Stimulated activated naive B cell treated with anti-CD40 and anti-IgM and Interleukin-4, amounts not matched to agents 10 μg/mL and 1 μg/mL and 100 μg/mL, for 72 hours (primary cell): ENCODE measurements at regions not wholly inside any gene's neighbourhood (a gene's known extent, or its start where the extent isn't known, plus 50 kb on each side); places are given as distances from the start of the nearest gene placed in this dataset.
"Not testable (repeated sequence)": the region's sequence is repeated elsewhere in the genome, so short reads cannot be mapped to it uniquely, and the experiment has no call there.

Experiments used
- ATAC-seq, 2 donors: fragments of 150-1000 bp; cut with Tn5 transposase; replicated peaks; 2 replicates each; pipeline ENCODE4 v1.10.0; 2021; ENCODE audit warnings: moderate library complexity in 1 of 2
- DNase-seq: peaks from one replicate; pipeline ENCODE4 v3.0.0; 2021
- H3K27ac Mint-ChIP-seq: one replicate; pipeline ENCODE4 v1.8.0; 2022; ENCODE audit warnings: mild to moderate bottlenecking, mixed read lengths
- H3K27me3 Mint-ChIP-seq, 2 donors: one replicate each; pipeline ENCODE4 v1.8.0; 2022; ENCODE audit warnings: mixed read lengths in 2 of 2
- H3K36me3 Mint-ChIP-seq, 2 donors: one replicate each; pipeline ENCODE4 v1.8.0; 2022; ENCODE audit warnings: mixed read lengths in 2 of 2, mild to moderate bottlenecking in 1 of 2
- H3K4me1 Mint-ChIP-seq, 2 donors: one replicate each; pipeline ENCODE4 v1.8.0; 2022; ENCODE audit warnings: mixed read lengths in 2 of 2, mild to moderate bottlenecking in 1 of 2
- H3K4me3 Mint-ChIP-seq, 2 donors: one replicate each; pipeline ENCODE4 v1.8.0; 2022; ENCODE audit warnings: mild to moderate bottlenecking in 2 of 2, mixed read lengths in 2 of 2, moderate library complexity in 1 of 2
- H3K9me3 Mint-ChIP-seq, 2 donors: one replicate each; pipeline ENCODE4 v1.8.0; 2022; ENCODE audit warnings: mixed read lengths in 2 of 2, mild to moderate bottlenecking in 1 of 2

DNA sequence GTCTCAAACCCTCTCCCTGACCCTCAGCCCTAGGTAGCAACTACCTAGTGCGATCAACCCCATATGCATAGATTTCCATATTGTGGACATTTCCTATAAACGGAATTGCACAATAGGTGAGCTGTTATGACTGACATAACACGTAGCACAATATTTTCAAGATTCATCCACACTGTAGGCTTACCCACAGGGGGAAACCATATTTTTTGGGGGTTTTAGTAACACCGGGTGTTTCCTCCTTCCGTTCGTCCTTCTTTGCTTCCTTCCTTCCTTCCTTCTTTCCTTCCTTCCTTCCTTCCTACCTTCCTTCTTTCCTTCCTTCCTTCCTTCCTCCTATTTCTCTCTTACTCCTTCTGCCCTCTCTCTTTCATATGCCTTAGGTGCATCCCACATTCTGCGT, 524.2 kb downstream of the CWH43 start:
- ATAC-seq, H3K4me3 Mint-ChIP-seq, DNase-seq, H3K4me1 Mint-ChIP-seq, H3K27me3 Mint-ChIP-seq, H3K27ac Mint-ChIP-seq, H3K36me3 Mint-ChIP-seq: not testable (repeated sequence)
- peaks cover 29 to 35% of the 10 kb centered on the region in 2 donors for H3K9me3 Mint-ChIP-seq

DNA sequence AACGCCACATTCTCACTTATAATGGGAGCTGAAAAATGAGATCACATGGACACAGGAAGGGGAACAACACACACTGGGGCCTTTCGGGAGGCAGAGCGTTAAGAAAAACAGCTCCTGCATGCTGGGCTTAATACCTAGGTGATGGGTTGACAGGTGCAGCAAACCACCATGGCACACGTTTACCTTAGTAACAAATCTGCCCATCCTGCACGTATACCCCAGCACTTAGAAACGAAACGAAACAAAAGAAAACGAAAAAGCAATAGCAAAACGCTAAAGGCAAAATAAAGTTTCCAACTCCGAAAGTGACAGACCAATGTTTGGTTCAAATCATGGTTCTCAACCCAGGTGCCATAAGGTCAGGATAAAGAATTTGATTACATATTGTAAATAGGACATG, 525.3 kb downstream of the CWH43 start:
- DNase-seq, H3K4me3 Mint-ChIP-seq, H3K27ac Mint-ChIP-seq, H3K36me3 Mint-ChIP-seq, ATAC-seq, H3K4me1 Mint-ChIP-seq, H3K27me3 Mint-ChIP-seq: not testable (repeated sequence)
- peaks cover 38 to 45% of the 10 kb centered on the region in 2 donors for H3K9me3 Mint-ChIP-seq

DNA sequence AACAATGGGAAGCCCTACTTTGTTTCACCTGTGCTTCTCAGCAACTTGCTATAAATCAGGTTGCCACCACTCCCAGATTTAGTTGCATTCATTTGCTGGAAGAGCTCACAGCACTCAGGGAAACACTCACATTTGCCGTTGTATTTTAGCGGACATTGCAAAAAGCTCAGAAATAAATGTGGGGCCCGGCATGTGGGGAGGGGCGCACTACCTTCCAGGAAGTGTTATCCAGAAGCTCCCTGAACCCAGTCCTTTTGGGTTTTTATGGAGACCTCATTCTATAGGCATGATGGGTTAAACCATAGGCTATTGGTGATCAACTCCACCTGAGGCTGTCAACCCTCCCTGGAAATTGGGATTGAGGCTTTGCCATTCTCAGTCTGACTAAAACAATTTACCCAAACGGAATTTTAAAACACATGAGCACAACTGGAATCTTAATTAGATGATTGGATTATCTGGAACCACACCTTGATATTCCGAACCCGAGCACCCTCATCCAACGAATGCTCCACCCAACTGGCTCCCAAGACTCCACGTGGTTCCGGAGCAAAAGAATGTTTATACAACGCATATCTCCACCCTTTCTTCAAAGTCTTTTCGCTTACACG, 525.9 kb downstream of the CWH43 start:
- not testable (repeated sequence) for H3K4me3 Mint-ChIP-seq, H3K36me3 Mint-ChIP-seq, H3K27ac Mint-ChIP-seq, H3K4me1 Mint-ChIP-seq, H3K27me3 Mint-ChIP-seq, DNase-seq, ATAC-seq
- H3K9me3 Mint-ChIP-seq: peaks cover 42 to 50% of the 10 kb centered on the region in 2 donors

- H3K9me3 Mint-ChIP-seq: peaks cover 42 to 50% of the 10 kb centered on the region in 2 donors
- H3K27me3 Mint-ChIP-seq, ATAC-seq, H3K4me1 Mint-ChIP-seq, H3K27ac Mint-ChIP-seq, H3K4me3 Mint-ChIP-seq, H3K36me3 Mint-ChIP-seq: not testable (repeated sequence)
- peak; percentile 13 for DNase-seq
These were observed 526.8 kb downstream of the CWH43 start for GRCh38 chr4:49512641-49513545.

DNA sequence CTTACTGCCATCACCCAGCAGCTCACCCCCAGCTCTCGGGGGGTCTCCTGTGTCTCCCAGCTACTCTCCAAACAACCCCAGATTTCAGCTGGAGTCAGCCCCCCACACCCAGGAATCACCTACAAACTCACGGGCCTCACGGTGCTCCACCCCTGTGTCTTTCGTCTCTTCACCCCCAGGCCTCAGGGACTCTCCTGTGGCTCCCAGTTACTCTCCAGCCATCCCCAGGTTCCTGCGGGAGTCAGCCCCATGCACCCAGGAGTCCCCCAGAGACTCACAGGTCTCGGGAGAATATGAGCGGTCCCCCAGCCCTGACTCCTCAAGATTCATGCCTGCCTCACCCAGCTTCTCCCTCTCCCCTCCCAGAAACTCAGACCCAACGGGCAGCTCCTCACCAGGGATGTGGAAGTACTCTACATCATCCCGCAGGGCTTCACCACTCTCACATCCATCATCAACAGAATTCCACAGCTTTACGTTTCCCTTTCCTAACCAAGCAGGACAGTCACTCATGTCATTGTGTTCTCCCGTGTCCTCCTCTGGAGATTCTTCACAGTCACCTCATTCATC, 527.6 kb downstream of the CWH43 start:
- not testable (repeated sequence) for H3K36me3 Mint-ChIP-seq, H3K27me3 Mint-ChIP-seq, H3K4me3 Mint-ChIP-seq, DNase-seq, H3K27ac Mint-ChIP-seq, H3K4me1 Mint-ChIP-seq, ATAC-seq
- peaks cover 42 to 50% of the 10 kb centered on the region in 2 donors for H3K9me3 Mint-ChIP-seq

DNA sequence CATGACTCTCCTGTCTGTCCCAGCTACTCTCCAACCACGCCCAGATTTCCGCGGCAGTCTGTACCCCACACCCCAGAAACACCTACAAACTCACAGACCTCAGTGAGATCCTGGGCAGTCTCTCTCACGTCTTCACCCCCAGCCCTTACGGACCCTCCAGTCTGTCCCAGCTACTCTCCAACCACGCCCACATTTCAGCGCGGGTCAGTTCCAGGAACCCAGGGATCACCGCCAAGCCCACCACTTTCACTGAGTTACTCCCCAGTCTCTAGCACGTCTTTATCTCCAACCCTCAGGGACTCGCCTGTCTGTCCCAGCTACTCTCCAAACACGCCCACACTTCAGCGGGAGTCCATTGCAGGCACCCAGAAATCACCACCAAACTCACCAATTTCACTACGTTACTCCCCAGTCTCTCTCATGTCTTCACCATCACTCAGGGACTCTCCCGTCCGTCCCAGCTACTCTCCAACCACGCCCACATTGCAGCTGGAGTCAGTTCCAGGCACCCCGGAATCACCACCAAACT, 528.2 kb downstream of the CWH43 start:
- H3K4me3 Mint-ChIP-seq, H3K27ac Mint-ChIP-seq, H3K4me1 Mint-ChIP-seq, H3K27me3 Mint-ChIP-seq, ATAC-seq, DNase-seq, H3K36me3 Mint-ChIP-seq: not testable (repeated sequence)
- H3K9me3 Mint-ChIP-seq: peaks cover 42 to 50% of the 10 kb centered on the region in 2 donors

DNA sequence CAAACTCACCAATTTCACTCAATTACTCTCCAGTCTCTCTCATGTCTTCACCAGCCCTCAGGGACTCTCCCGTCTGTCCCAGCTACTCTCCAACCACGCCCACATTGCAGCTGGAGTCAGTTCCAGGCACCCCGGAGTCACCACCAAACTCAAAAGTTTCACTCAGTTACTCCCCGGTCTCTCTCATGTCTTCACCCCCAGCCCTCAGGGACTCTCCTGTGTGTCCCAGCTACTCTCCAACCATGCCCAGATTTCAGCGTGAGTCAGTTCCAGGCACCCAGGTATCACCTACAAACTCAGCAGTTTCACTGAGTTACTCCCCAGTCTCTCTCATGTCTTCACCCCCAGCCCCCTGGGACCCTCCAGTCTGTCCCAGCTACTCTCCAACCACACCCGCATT, 528.8 kb downstream of the CWH43 start:
- ATAC-seq, DNase-seq, H3K4me1 Mint-ChIP-seq, H3K27ac Mint-ChIP-seq, H3K36me3 Mint-ChIP-seq, H3K27me3 Mint-ChIP-seq, H3K4me3 Mint-ChIP-seq: not testable (repeated sequence)
- peaks cover 42 to 50% of the 10 kb centered on the region in 2 donors for H3K9me3 Mint-ChIP-seq

GRCh38 chr4:49515241-49515640, 529.2 kb downstream of the CWH43 start:
- not testable (repeated sequence) for DNase-seq, H3K4me3 Mint-ChIP-seq, H3K4me1 Mint-ChIP-seq, ATAC-seq, H3K27me3 Mint-ChIP-seq, H3K27ac Mint-ChIP-seq, H3K36me3 Mint-ChIP-seq
- peaks cover 40 to 48% of the 10 kb centered on the region in 2 donors for H3K9me3 Mint-ChIP-seq

DNA sequence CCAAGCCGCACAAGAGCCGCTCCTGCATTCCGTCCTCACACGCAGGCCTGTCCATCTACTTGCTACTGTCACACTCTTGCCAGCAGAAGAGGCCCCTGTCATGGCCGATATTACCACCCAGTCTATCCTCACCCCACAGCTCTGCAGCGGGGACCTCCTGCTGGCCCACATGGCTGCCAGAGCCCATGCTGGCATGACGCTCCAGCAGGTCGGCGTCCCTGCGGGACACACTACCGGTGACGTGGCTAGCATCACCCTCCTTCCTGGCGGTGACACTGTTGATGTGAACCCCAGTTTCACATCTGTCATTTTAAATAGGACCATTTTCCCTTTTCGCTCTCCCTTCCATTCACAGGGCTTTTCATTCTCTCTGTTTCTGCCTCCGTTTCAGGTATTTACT, 530.0 kb downstream of the CWH43 start:
- H3K36me3 Mint-ChIP-seq, H3K27me3 Mint-ChIP-seq, H3K27ac Mint-ChIP-seq, H3K4me1 Mint-ChIP-seq, DNase-seq, ATAC-seq, H3K4me3 Mint-ChIP-seq: not testable (repeated sequence)
- peaks cover 36 to 44% of the 10 kb centered on the region in 2 donors for H3K9me3 Mint-ChIP-seq

DNA sequence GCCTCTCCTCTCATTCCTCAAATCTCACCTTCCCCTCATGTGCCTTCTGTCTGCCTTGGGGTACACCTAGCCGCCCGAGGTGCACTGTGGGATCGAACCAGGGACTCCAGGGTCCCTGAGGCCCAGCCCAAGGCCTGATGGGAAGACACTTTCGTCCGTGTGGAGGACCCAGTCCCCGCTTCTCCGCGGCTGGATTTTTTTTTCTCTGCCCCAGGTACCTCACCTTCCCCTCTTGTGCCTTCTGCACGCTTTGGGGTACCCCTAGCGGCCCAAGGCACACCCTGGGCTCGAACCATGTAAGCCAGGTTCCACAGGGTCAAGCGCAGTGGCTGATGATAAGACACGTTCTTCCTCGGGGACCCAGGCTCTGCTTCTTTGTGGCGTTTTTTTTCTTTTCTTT, 530.7 kb downstream of the CWH43 start:
- DNase-seq: no peak
- Mint-ChIP-seq H3K4me3 (no peak overlapping the region), H3K36me3 (peaks cover 0 to 8% of the 10 kb centered on the region in 2 donors), H3K4me1 (no peaks in the 10 kb centered on the region), H3K9me3 (peaks cover 31 to 40% of the 10 kb centered on the region in 2 donors), H3K27me3 (no peaks in the 10 kb centered on the region), H3K27ac (no peak overlapping the region)
- no peak for ATAC-seq

DNA sequence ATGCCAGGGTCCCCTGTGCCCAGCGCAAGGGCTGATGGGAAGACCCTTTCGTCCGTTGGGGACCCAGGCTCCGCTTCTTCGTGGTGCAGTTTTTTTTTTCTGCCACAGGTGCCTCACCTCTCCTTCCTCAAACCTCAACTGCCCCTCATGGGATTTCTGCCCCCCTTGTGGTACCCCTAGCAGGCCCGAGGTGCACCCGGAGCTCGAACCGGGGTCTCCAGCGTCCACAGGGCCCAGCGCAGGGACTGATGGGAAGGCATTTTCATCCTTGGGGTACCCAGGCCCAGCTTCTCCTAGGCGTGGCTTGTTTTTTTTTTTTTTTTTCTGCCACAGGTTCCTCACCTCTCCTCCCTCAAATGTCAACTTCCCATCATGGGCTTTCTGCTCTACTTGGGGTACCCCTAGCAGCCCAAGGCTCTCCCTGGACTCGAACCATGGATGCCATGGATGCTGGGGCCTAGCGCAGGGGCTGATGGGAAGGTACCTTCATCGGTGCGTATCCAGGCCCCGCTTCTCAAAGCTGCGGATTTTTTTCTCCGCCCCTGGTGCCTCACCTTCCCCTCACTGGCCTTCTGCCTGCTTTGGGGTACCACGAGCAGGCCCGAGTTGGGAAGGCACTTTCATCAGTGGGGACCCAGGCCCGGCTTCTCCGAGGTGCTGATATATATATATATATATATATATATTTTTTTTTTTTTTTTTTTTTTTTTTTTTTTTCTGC, 531.6 kb downstream of the CWH43 start:
- H3K4me1 Mint-ChIP-seq, H3K27me3 Mint-ChIP-seq, H3K27ac Mint-ChIP-seq, H3K36me3 Mint-ChIP-seq, H3K4me3 Mint-ChIP-seq, ATAC-seq, DNase-seq: not testable (repeated sequence)
- peaks cover 29 to 35% of the 10 kb centered on the region in 2 donors for H3K9me3 Mint-ChIP-seq

DNA sequence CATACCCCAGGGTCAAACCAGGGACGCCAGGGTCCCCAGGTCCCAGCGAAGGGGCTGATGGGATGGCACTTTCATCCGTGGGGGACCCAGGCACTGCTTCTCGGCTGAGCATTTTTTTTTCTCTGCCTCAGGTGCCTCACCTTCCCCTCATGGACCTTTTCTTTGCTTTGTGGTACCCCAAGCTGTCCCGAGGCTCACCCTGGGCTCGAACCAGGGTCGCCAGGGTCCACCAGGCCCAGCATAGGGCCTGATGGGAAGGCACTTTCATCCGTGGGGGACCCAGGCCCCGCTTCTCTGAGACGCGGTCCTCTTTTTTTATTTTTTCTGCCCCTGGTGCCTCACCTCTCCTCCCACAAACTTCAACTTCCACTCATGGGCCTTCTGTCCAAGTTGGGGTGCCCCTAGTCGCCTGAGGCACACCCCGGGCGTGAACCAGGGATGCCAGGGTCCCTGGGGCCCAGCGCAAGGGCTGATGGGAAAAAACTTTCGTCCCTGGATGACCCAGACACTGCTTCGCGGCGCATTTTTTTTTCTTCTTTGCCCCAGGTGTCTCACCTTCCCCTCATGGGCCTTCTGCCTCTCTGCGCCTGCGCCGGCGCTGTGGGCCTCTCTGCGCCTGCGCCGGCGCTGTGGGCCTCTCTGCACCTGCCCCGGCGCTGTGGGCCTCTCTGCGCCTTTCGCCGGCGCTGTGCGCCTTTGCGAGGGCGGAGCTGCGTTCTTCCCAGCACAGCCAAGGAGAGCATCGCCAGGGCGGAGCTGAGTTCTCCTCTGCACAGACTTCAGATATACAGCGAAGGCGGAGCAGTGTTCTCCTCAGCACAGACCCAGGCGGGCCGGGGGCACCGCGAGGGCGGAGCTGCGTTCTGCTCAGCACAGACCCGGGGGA, 533.3 kb downstream of the CWH43 start:
- H3K4me1 Mint-ChIP-seq, DNase-seq, H3K4me3 Mint-ChIP-seq, ATAC-seq, H3K36me3 Mint-ChIP-seq, H3K27me3 Mint-ChIP-seq, H3K27ac Mint-ChIP-seq: not testable (repeated sequence)
- peaks cover 19 to 23% of the 10 kb centered on the region in 2 donors for H3K9me3 Mint-ChIP-seq
